SK-N-SH treated with all-trans-retinoic acid at 6 μM for 48 hours (cell line): ENCODE measurements at regions not wholly inside any gene's neighbourhood (a gene's known extent, or its start where the extent isn't known, plus 50 kb on each side); places are given as distances from the start of the nearest gene placed in this dataset.

Source experiments
- ISL1 ChIP-seq: fragments of 250-450 bp; sonication (Bioruptor Pico); IDR thresholded peaks from 2 replicates; pipeline ENCODE4 v2.1.2; 2022; ENCODE audit warnings: mild to moderate bottlenecking, moderate library complexity
- RARB ChIP-seq: fragments of 250-450 bp; sonication (Bioruptor Pico); IDR thresholded peaks from 2 replicates; pipeline ENCODE4 v1.8.0; 2021; ENCODE audit warnings: mild to moderate bottlenecking, moderate library complexity
- SNAI2 ChIP-seq: fragments of 250-450 bp; sonication (Bioruptor Pico); IDR thresholded peaks from 2 replicates; pipeline ENCODE4 v1.5.0; 2020; ENCODE audit warnings: mild to moderate bottlenecking, moderate library complexity
- TCF4 ChIP-seq: fragments of 250-450 bp; sonication (Bioruptor Pico); IDR thresholded peaks from 2 replicates; pipeline ENCODE4 v1.8.0; 2021; ENCODE audit warnings: mild to moderate bottlenecking, moderate library complexity, borderline replicate concordance
- ZFP3 ChIP-seq: fragments of 250-450 bp; sonication (Bioruptor Pico); IDR thresholded peaks from 2 replicates; pipeline ENCODE4 v1.5.0; 2020; ENCODE audit warnings: mild to moderate bottlenecking, moderate library complexity
- TF ChIP-seq, protein P1 (sequence below): fragments of 250-450 bp; sonication (Bioruptor Pico); IDR thresholded peaks from 2 replicates; pipeline ENCODE4 v1.5.1; 2021; ENCODE audit warnings: mild to moderate bottlenecking, moderate library complexity
- TF ChIP-seq, protein P2 (sequence below): fragments of 250-450 bp; sonication (Bioruptor Pico); IDR thresholded peaks from 2 replicates; pipeline ENCODE4 v1.5.0; 2020; ENCODE audit warnings: mild to moderate bottlenecking, moderate library complexity
- TF ChIP-seq, protein P3 (sequence below): fragments of 250-450 bp; sonication (Bioruptor Pico); IDR thresholded peaks from 2 replicates; pipeline ENCODE4 v1.5.1; 2020; ENCODE audit warnings: low read depth, mild to moderate bottlenecking, moderate library complexity
- TF ChIP-seq, protein P4 (sequence below): fragments of 250-450 bp; sonication (Bioruptor Pico); IDR thresholded peaks from 2 replicates; pipeline ENCODE4 v1.8.0; 2020; ENCODE audit warnings: mild to moderate bottlenecking, moderate library complexity, borderline replicate concordance
- TF ChIP-seq, protein P5 (sequence below): fragments of 250-450 bp; sonication (Bioruptor Pico); IDR thresholded peaks from 2 replicates; pipeline ENCODE4 v1.8.0; 2021; ENCODE audit warnings: low read depth, mild to moderate bottlenecking, moderate library complexity, borderline replicate concordance

DNA sequence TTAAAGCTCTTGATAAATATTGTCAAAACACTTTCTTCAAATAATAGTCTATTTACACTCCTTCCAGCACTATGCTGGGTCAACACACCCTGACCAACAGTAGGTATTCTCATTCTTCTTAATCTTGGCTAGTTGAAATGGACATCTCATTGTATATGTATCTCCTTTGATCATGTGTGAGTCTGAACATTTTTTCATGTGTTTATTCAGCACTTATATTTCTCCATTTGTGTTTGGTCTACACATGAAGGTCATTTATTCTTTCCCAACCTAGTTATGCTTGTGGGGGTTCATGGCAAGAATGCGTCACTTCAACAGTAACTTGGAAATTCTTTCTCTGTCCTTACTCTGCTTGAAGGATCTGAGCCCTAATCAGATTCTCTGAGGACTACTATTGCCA is 133.1 kb upstream of the ARID2 start:
- no peak for TF ChIP-seq ZFP3
- no peak for TF ChIP-seq TCF4 (CRISPR knock-in tag)
- no peak for TF ChIP-seq RARB (CRISPR knock-in tag)
- TF ChIP-seq, protein P1, sequence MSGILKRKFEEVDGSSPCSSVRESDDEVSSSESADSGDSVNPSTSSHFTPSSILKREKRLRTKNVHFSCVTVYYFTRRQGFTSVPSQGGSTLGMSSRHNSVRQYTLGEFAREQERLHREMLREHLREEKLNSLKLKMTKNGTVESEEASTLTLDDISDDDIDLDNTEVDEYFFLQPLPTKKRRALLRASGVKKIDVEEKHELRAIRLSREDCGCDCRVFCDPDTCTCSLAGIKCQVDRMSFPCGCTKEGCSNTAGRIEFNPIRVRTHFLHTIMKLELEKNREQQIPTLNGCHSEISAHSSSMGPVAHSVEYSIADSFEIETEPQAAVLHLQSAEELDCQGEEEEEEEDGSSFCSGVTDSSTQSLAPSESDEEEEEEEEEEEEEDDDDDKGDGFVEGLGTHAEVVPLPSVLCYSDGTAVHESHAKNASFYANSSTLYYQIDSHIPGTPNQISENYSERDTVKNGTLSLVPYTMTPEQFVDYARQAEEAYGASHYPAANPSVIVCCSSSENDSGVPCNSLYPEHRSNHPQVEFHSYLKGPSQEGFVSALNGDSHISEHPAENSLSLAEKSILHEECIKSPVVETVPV (CRISPR knock-in tag): no peak
- TF ChIP-seq, protein P2, sequence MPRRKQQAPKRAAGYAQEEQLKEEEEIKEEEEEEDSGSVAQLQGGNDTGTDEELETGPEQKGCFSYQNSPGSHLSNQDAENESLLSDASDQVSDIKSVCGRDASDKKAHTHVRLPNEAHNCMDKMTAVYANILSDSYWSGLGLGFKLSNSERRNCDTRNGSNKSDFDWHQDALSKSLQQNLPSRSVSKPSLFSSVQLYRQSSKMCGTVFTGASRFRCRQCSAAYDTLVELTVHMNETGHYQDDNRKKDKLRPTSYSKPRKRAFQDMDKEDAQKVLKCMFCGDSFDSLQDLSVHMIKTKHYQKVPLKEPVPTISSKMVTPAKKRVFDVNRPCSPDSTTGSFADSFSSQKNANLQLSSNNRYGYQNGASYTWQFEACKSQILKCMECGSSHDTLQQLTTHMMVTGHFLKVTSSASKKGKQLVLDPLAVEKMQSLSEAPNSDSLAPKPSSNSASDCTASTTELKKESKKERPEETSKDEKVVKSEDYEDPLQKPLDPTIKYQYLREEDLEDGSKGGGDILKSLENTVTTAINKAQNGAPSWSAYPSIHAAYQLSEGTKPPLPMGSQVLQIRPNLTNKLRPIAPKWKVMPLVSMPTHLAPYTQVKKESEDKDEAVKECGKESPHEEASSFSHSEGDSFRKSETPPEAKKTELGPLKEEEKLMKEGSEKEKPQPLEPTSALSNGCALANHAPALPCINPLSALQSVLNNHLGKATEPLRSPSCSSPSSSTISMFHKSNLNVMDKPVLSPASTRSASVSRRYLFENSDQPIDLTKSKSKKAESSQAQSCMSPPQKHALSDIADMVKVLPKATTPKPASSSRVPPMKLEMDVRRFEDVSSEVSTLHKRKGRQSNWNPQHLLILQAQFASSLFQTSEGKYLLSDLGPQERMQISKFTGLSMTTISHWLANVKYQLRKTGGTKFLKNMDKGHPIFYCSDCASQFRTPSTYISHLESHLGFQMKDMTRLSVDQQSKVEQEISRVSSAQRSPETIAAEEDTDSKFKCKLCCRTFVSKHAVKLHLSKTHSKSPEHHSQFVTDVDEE: no peak
- TF ChIP-seq, protein P3, sequence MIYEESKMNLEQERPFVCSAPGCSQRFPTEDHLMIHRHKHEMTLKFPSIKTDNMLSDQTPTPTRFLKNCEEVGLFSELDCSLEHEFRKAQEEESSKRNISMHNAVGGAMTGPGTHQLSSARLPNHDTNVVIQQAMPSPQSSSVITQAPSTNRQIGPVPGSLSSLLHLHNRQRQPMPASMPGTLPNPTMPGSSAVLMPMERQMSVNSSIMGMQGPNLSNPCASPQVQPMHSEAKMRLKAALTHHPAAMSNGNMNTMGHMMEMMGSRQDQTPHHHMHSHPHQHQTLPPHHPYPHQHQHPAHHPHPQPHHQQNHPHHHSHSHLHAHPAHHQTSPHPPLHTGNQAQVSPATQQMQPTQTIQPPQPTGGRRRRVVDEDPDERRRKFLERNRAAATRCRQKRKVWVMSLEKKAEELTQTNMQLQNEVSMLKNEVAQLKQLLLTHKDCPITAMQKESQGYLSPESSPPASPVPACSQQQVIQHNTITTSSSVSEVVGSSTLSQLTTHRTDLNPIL (CRISPR knock-in tag): no peak
- TF ChIP-seq ISL1 (CRISPR knock-in tag): no peak
- TF ChIP-seq SNAI2 (CRISPR knock-in tag): no peak
- TF ChIP-seq, protein P4, sequence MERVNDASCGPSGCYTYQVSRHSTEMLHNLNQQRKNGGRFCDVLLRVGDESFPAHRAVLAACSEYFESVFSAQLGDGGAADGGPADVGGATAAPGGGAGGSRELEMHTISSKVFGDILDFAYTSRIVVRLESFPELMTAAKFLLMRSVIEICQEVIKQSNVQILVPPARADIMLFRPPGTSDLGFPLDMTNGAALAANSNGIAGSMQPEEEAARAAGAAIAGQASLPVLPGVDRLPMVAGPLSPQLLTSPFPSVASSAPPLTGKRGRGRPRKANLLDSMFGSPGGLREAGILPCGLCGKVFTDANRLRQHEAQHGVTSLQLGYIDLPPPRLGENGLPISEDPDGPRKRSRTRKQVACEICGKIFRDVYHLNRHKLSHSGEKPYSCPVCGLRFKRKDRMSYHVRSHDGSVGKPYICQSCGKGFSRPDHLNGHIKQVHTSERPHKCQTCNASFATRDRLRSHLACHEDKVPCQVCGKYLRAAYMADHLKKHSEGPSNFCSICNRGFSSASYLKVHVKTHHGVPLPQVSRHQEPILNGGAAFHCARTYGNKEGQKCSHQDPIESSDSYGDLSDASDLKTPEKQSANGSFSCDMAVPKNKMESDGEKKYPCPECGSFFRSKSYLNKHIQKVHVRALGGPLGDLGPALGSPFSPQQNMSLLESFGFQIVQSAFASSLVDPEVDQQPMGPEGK (CRISPR knock-in tag): no peak
- TF ChIP-seq, protein P5, sequence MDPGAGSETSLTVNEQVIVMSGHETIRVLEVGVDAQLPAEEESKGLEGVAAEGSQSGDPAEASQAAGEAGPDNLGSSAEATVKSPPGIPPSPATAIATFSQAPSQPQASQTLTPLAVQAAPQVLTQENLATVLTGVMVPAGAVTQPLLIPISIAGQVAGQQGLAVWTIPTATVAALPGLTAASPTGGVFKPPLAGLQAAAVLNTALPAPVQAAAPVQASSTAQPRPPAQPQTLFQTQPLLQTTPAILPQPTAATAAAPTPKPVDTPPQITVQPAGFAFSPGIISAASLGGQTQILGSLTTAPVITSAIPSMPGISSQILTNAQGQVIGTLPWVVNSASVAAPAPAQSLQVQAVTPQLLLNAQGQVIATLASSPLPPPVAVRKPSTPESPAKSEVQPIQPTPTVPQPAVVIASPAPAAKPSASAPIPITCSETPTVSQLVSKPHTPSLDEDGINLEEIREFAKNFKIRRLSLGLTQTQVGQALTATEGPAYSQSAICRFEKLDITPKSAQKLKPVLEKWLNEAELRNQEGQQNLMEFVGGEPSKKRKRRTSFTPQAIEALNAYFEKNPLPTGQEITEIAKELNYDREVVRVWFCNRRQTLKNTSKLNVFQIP (CRISPR knock-in tag): no peak
